HEK293 (cell line): ENCODE measurements at regions not wholly inside any gene's neighbourhood (a gene's known extent, or its start where the extent isn't known, plus 50 kb on each side); places are given as distances from the start of the nearest gene placed in this dataset.
A peak's percentile ranks its signal among the peaks of the same experiment; 100 is the strongest.

Experiments
- CTCF ChIA-PET: fragments of 350-600 bp; formaldehyde crosslinking; extraction: SDS; loops from one replicate; lab custom pipeline; 2021; ENCODE audit warnings: antibody characterized with exemption; lab: Yijun Ruan, JAX
- POLR2A ChIA-PET: fragments of 300-600 bp; formaldehyde crosslinking; extraction: SDS; loops from one replicate; lab custom pipeline; 2020; ENCODE audit warnings: antibody characterized with exemption, inconsistent platforms; lab: Yijun Ruan, JAX
- H3K27ac ChIP-seq: fragments of 200-500 bp; sonication (Bioruptor generic); 2 replicates; pipeline ENCODE4 v1.5.1; 2014; ENCODE audit warnings: low read depth, low read length, control low read depth, inconsistent platforms; ENCODE audit errors: extremely low read depth
- H3K36me3 ChIP-seq, 2 experiments: fragments of 200-500 bp in 1 of 2; sonication (Bioruptor generic) in 1 of 2; 1 replicate in 1 of 2; 2 replicates in 1 of 2; pipeline ENCODE4 v1.5.1; 2014 to 2017; ENCODE audit warnings: inconsistent platforms in 2 of 2, low read length in 2 of 2; ENCODE audit not compliant: control insufficient read depth in 2 of 2, insufficient read depth in 1 of 2
- H3K4me1 ChIP-seq: fragments of 200-500 bp; sonication (Bioruptor generic); 2 replicates; pipeline ENCODE4 v1.5.1; 2014; ENCODE audit warnings: mild to moderate bottlenecking, low read length, inconsistent platforms; ENCODE audit not compliant: control insufficient read depth, insufficient read depth
- H3K4me3 ChIP-seq: 2 replicates; pipeline ENCODE4 v1.5.1; 2011; ENCODE audit warnings: low read depth, mild to moderate bottlenecking, control low read depth, low read length, moderate library complexity
- H3K9me3 ChIP-seq: fragments of 200-500 bp; sonication (Bioruptor generic); 2 replicates; pipeline ENCODE4 v1.5.1; 2014; ENCODE audit warnings: low read depth, low read length, inconsistent platforms; ENCODE audit not compliant: control insufficient read depth, insufficient read depth
- BCL11A ChIP-seq: fragments of 450-650 bp; formaldehyde crosslinking; IDR thresholded peaks from 2 replicates; pipeline ENCODE4 v1.5.1; 2016; ENCODE audit warnings: low read depth, missing biosample characterization, missing genetic modification characterization
- KLF8 ChIP-seq: fragments of 450-650 bp; formaldehyde crosslinking; IDR thresholded peaks from 2 replicates; pipeline ENCODE4 v1.5.1; 2016; ENCODE audit warnings: missing biosample characterization, missing genetic modification characterization
- KLF9 ChIP-seq: fragments of 450-650 bp; formaldehyde crosslinking; IDR thresholded peaks from 2 replicates; pipeline ENCODE4 v1.5.1; 2016; ENCODE audit warnings: missing biosample characterization, missing genetic modification characterization, low read depth
- MYNN ChIP-seq: fragments of 450-650 bp; formaldehyde crosslinking; IDR thresholded peaks from 2 replicates; pipeline ENCODE4 v1.5.1; 2016; ENCODE audit warnings: missing biosample characterization, missing genetic modification characterization, borderline replicate concordance
- PATZ1 ChIP-seq: fragments of 450-650 bp; formaldehyde crosslinking; IDR thresholded peaks from 2 replicates; pipeline ENCODE4 v1.5.1; 2016; ENCODE audit warnings: missing biosample characterization, missing genetic modification characterization
- SP7 ChIP-seq: fragments of 450-650 bp; formaldehyde crosslinking; IDR thresholded peaks from 2 replicates; pipeline ENCODE4 v1.5.1; 2016; ENCODE audit warnings: missing biosample characterization, missing genetic modification characterization
- ZBTB48 ChIP-seq: fragments of 450-650 bp; formaldehyde crosslinking; IDR thresholded peaks from 2 replicates; pipeline ENCODE4 v1.5.1; 2016; ENCODE audit warnings: missing biosample characterization, missing genetic modification characterization
- ZNF19 ChIP-seq: fragments of 450-650 bp; formaldehyde crosslinking; IDR thresholded peaks from 2 replicates; pipeline ENCODE4; 2016; ENCODE audit warnings: missing biosample characterization, missing genetic modification characterization, low read depth
- ZNF2 ChIP-seq: fragments of 450-650 bp; formaldehyde crosslinking; IDR thresholded peaks from 2 replicates; pipeline ENCODE4 v1.5.1; 2016; ENCODE audit warnings: missing biosample characterization, missing genetic modification characterization
- ZNF223 ChIP-seq: fragments of 450-650 bp; formaldehyde crosslinking; IDR thresholded peaks from 2 replicates; pipeline ENCODE4 v1.5.1; 2016; ENCODE audit warnings: missing biosample characterization, missing genetic modification characterization
- ZNF354C ChIP-seq: fragments of 450-650 bp; formaldehyde crosslinking; IDR thresholded peaks from 2 replicates; pipeline ENCODE4 v1.5.1; 2016; ENCODE audit warnings: missing biosample characterization, missing genetic modification characterization, low read depth, borderline replicate concordance
- ZNF394 ChIP-seq: fragments of 450-650 bp; formaldehyde crosslinking; IDR thresholded peaks from 2 replicates; pipeline ENCODE4 v1.5.1; 2016; ENCODE audit warnings: missing biosample characterization, missing genetic modification characterization, mild to moderate bottlenecking, moderate library complexity, borderline replicate concordance
- ZNF423 ChIP-seq: fragments of 450-650 bp; formaldehyde crosslinking; IDR thresholded peaks from 2 replicates; pipeline ENCODE4 v1.5.1; 2016; ENCODE audit warnings: missing biosample characterization, missing genetic modification characterization
- ZNF529 ChIP-seq: fragments of 450-650 bp; formaldehyde crosslinking; IDR thresholded peaks from 2 replicates; pipeline ENCODE4 v1.5.1; 2017; ENCODE audit warnings: missing genetic modification characterization, missing biosample characterization; ENCODE audit not compliant: insufficient replicate concordance
- ZNF558 ChIP-seq: fragments of 450-650 bp; formaldehyde crosslinking; IDR thresholded peaks from 2 replicates; pipeline ENCODE4 v1.5.1; 2016; ENCODE audit warnings: missing biosample characterization, missing genetic modification characterization
- ZNF560 ChIP-seq: fragments of 450-650 bp; formaldehyde crosslinking; IDR thresholded peaks from 2 replicates; pipeline ENCODE4 v1.5.1; 2017; ENCODE audit warnings: missing biosample characterization, missing genetic modification characterization, borderline replicate concordance
- ZNF624 ChIP-seq: fragments of 450-650 bp; formaldehyde crosslinking; IDR thresholded peaks from 2 replicates; pipeline ENCODE4 v1.5.1; 2017; ENCODE audit warnings: missing biosample characterization, missing genetic modification characterization
- ZSCAN4 ChIP-seq: fragments of 450-650 bp; formaldehyde crosslinking; IDR thresholded peaks from 2 replicates; pipeline ENCODE4 v1.5.1; 2017; ENCODE audit warnings: missing biosample characterization, missing genetic modification characterization
- TF ChIP-seq, protein P1 (sequence below): fragments of 450-650 bp; formaldehyde crosslinking; IDR thresholded peaks from 2 replicates; pipeline ENCODE4 v1.5.1; 2016; ENCODE audit warnings: missing biosample characterization, missing genetic modification characterization
- TF ChIP-seq, protein P2 (sequence below): fragments of 450-650 bp; formaldehyde crosslinking; IDR thresholded peaks from 2 replicates; pipeline ENCODE4 v1.5.1; 2016; ENCODE audit warnings: missing biosample characterization, missing genetic modification characterization, borderline replicate concordance
- TF ChIP-seq, protein P3 (sequence below): fragments of 450-650 bp; formaldehyde crosslinking; IDR thresholded peaks from 2 replicates; pipeline ENCODE4 v1.5.1; 2016; ENCODE audit warnings: missing biosample characterization, missing genetic modification characterization, borderline replicate concordance

GRCh38 chr6:37566950-37567349 is 67.3 kb upstream of the CCDC167 start:
- CTCF ChIA-PET: interaction anchor here (0.5 to 6.6 kb wide), 16 partner anchors 9 to 307 kb away, joined by 3 to 110 read pairs (median 4); no protein-coding TSS in a partner anchor

DNA sequence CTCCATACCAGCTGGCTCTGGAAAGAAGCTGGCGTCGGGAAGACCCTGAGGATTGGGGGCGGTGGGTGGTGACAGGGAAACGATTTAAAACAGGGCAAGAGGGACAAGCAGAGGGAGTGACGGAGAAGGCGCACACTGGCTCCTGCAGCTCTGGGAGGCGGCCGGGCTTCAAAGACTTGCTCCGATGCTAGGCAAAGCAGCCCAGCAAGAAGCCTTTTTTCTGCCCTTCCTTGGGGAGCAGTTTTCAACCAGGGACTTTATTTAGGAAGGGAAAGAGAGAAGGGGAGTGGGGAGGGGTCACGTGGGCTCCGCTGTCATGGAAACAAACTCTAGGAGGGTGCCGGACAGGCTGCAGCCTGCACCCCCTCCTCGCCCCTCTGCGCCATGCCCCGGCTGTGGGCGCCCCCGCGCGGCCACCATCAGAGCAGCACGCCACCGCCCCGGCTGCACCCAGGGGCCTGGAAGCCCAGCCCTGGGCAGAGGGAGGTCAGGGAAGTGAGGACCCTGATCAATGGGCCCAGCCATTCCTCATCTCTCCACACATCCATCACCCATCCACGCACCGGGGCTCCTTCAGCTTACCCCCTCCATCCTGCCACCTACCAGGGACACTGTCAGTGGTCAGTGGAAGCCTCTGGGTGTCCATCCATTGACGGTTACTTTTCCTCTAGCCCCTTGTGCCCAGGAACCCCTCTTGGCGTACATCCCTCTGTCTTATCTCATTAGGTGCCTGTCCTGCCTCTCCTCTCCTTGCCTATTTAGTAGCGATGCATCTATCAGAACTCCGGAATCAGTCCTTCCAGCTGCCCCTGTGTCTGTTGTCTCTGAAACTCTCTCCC is 66.6 kb upstream of the CCDC167 start:
- ChIA-PET POLR2A (no interaction called here), CTCF (interaction anchor here (0.5 to 6.6 kb wide), 26 partner anchors 10 to 306 kb away, joined by 3 to 110 read pairs (median 4); no protein-coding TSS in a partner anchor)
- Histone ChIP-seq H3K27ac (no peak overlapping the region), H3K36me3 (no peaks in the 10 kb centered on the region), H3K4me3 (no peak overlapping the region), H3K4me1 (no peaks in the 10 kb centered on the region), H3K9me3 (no peaks in the 10 kb centered on the region)
- TF ChIP-seq KLF9 (tag by site-specific recombination): 0 out of 2 replicates have a peak, but pooled peaks have one; percentile 17
- TF ChIP-seq ZNF354C (tag by site-specific recombination): no peak
- TF ChIP-seq MYNN (tag by site-specific recombination): peak; percentile 94
- no peak for TF ChIP-seq ZNF529 (tag by site-specific recombination)
- TF ChIP-seq ZNF223 (tag by site-specific recombination): peak; percentile 100
- TF ChIP-seq KLF8 (tag by site-specific recombination): peak; percentile 56; the same call in 1 of the 2 replicates
- peak; percentile 50; the same call in 1 of the 2 replicates for TF ChIP-seq ZBTB48 (tag by site-specific recombination)
- peak; percentile 12; the same call in 1 of the 2 replicates for TF ChIP-seq ZNF423
- peak; percentile 77 for TF ChIP-seq PATZ1 (tag by site-specific recombination)
- peak; percentile 28; the same call in 1 of the 2 replicates for TF ChIP-seq SP7
- TF ChIP-seq ZNF2 (tag by site-specific recombination): peak; percentile 45; the same call in 1 of the 2 replicates
- TF ChIP-seq, protein P1, sequence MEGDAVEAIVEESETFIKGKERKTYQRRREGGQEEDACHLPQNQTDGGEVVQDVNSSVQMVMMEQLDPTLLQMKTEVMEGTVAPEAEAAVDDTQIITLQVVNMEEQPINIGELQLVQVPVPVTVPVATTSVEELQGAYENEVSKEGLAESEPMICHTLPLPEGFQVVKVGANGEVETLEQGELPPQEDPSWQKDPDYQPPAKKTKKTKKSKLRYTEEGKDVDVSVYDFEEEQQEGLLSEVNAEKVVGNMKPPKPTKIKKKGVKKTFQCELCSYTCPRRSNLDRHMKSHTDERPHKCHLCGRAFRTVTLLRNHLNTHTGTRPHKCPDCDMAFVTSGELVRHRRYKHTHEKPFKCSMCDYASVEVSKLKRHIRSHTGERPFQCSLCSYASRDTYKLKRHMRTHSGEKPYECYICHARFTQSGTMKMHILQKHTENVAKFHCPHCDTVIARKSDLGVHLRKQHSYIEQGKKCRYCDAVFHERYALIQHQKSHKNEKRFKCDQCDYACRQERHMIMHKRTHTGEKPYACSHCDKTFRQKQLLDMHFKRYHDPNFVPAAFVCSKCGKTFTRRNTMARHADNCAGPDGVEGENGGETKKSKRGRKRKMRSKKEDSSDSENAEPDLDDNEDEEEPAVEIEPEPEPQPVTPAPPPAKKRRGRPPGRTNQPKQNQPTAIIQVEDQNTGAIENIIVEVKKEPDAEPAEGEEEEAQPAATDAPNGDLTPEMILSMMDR: peak; percentile 90
- TF ChIP-seq, protein P2, sequence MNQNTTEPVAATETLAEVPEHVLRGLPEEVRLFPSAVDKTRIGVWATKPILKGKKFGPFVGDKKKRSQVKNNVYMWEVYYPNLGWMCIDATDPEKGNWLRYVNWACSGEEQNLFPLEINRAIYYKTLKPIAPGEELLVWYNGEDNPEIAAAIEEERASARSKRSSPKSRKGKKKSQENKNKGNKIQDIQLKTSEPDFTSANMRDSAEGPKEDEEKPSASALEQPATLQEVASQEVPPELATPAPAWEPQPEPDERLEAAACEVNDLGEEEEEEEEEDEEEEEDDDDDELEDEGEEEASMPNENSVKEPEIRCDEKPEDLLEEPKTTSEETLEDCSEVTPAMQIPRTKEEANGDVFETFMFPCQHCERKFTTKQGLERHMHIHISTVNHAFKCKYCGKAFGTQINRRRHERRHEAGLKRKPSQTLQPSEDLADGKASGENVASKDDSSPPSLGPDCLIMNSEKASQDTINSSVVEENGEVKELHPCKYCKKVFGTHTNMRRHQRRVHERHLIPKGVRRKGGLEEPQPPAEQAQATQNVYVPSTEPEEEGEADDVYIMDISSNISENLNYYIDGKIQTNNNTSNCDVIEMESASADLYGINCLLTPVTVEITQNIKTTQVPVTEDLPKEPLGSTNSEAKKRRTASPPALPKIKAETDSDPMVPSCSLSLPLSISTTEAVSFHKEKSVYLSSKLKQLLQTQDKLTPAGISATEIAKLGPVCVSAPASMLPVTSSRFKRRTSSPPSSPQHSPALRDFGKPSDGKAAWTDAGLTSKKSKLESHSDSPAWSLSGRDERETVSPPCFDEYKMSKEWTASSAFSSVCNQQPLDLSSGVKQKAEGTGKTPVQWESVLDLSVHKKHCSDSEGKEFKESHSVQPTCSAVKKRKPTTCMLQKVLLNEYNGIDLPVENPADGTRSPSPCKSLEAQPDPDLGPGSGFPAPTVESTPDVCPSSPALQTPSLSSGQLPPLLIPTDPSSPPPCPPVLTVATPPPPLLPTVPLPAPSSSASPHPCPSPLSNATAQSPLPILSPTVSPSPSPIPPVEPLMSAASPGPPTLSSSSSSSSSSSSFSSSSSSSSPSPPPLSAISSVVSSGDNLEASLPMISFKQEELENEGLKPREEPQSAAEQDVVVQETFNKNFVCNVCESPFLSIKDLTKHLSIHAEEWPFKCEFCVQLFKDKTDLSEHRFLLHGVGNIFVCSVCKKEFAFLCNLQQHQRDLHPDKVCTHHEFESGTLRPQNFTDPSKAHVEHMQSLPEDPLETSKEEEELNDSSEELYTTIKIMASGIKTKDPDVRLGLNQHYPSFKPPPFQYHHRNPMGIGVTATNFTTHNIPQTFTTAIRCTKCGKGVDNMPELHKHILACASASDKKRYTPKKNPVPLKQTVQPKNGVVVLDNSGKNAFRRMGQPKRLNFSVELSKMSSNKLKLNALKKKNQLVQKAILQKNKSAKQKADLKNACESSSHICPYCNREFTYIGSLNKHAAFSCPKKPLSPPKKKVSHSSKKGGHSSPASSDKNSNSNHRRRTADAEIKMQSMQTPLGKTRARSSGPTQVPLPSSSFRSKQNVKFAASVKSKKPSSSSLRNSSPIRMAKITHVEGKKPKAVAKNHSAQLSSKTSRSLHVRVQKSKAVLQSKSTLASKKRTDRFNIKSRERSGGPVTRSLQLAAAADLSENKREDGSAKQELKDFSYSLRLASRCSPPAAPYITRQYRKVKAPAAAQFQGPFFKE (tag by site-specific recombination): no peak
- no peak for TF ChIP-seq ZNF560 (tag by site-specific recombination)

More at GRCh38 chr6:37566950-37567349, 67.3 kb upstream of the CCDC167 start:
- no peak overlapping the region for H3K27ac ChIP-seq
- POLR2A ChIA-PET: no interaction called here
- no peaks in the 10 kb centered on the region for H3K36me3 ChIP-seq
- no peaks in the 10 kb centered on the region for H3K9me3 ChIP-seq
- TF ChIP-seq, protein P3, sequence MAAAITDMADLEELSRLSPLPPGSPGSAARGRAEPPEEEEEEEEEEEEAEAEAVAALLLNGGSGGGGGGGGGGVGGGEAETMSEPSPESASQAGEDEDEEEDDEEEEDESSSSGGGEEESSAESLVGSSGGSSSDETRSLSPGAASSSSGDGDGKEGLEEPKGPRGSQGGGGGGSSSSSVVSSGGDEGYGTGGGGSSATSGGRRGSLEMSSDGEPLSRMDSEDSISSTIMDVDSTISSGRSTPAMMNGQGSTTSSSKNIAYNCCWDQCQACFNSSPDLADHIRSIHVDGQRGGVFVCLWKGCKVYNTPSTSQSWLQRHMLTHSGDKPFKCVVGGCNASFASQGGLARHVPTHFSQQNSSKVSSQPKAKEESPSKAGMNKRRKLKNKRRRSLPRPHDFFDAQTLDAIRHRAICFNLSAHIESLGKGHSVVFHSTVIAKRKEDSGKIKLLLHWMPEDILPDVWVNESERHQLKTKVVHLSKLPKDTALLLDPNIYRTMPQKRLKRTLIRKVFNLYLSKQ: no peak
- TF ChIP-seq ZNF19 (tag by site-specific recombination) (no peak), BCL11A (tag by site-specific recombination) (no peak), ZNF624 (tag by site-specific recombination) (no peak), ZSCAN4 (tag by site-specific recombination) (no peak), ZNF394 (tag by site-specific recombination) (no peak), ZNF558 (tag by site-specific recombination) (no peak)
- no peak overlapping the region for H3K4me3 ChIP-seq
- no peaks in the 10 kb centered on the region for H3K4me1 ChIP-seq
